CD4-positive, CD25-positive, alpha-beta regulatory T cell (primary cell): ENCODE measurements at regions not wholly inside any gene's neighbourhood (a gene's known extent, or its start where the extent isn't known, plus 50 kb on each side); places are given as distances from the start of the nearest gene placed in this dataset.

ENCODE experiments used
- ATAC-seq, 2 donors: fragments of 150-1000 bp; cut with Tn5 transposase; one replicate each; pipeline ENCODE4 v1.10.0; 2021; ENCODE audit warnings: low read depth in 2 of 2, moderate number of reproducible peaks in 2 of 2, moderate library complexity in 1 of 2
- DNase-seq, 3 donors: peaks; one replicate each; pipeline versions ENCODE4 v3.0.0 to v3.0.0-alpha.2; 2012 to 2022; ENCODE audit warnings: mixed read lengths in 1 of 3
- H3K27ac ChIP-seq: one replicate; pipeline ENCODE4 v1.7.0; 2013; ENCODE audit warnings: mild to moderate bottlenecking, low read length; ENCODE audit not compliant: insufficient read depth, poor library complexity, severe bottlenecking
- H3K27me3 ChIP-seq: one replicate; pipeline ENCODE4 v1.7.0; 2013; ENCODE audit warnings: low read length; ENCODE audit not compliant: control insufficient read depth, insufficient read depth
- H3K36me3 ChIP-seq: one replicate; pipeline ENCODE4 v1.7.0; 2013; ENCODE audit warnings: mild to moderate bottlenecking, low read length, moderate library complexity; ENCODE audit not compliant: control insufficient read depth, insufficient read depth
- H3K4me1 ChIP-seq: 2 replicates; pipeline ENCODE4 v1.7.0; 2013; ENCODE audit warnings: mild to moderate bottlenecking, low read length; ENCODE audit not compliant: insufficient read depth, control insufficient read depth, poor library complexity, severe bottlenecking
- H3K4me3 ChIP-seq: one replicate; pipeline ENCODE4 v1.7.0; 2013; ENCODE audit warnings: low read depth, mild to moderate bottlenecking, low read length, moderate library complexity
- H3K9me3 ChIP-seq, 2 experiments: 1 replicate in 1 of 2; 2 replicates in 1 of 2; pipeline ENCODE4 v1.7.0; 2013; ENCODE audit warnings: low read length in 2 of 2, mild to moderate bottlenecking in 1 of 2, moderate library complexity in 1 of 2; ENCODE audit not compliant: control insufficient read depth in 2 of 2
- H3K27ac Mint-ChIP-seq, 3 donors: one replicate each; pipeline ENCODE4 v1.8.0; 2020 to 2022; ENCODE audit warnings: mild to moderate bottlenecking in 3 of 3, mixed read lengths in 3 of 3, moderate library complexity in 2 of 3
- H3K27me3 Mint-ChIP-seq: one replicate; pipeline ENCODE4 v1.8.0; 2022; ENCODE audit warnings: mild to moderate bottlenecking, mixed read lengths
- H3K36me3 Mint-ChIP-seq: one replicate; pipeline ENCODE4 v1.8.0; 2020; ENCODE audit warnings: mixed read lengths
- H3K4me1 Mint-ChIP-seq, 4 donors: one replicate each; pipeline ENCODE4 v1.8.0; 2020 to 2022; ENCODE audit warnings: mixed read lengths in 4 of 4, mild to moderate bottlenecking in 1 of 4
- H3K4me3 Mint-ChIP-seq, 4 donors: one replicate each; pipeline ENCODE4 v1.8.0; 2020 to 2022; ENCODE audit warnings: mild to moderate bottlenecking in 4 of 4, mixed read lengths in 4 of 4, moderate library complexity in 3 of 4
- H3K9me3 Mint-ChIP-seq, 7 donors: one replicate each; pipeline ENCODE4 v1.8.0; 2020 to 2022; ENCODE audit warnings: mixed read lengths in 7 of 7, mild to moderate bottlenecking in 3 of 7, moderate library complexity in 2 of 7

DNA sequence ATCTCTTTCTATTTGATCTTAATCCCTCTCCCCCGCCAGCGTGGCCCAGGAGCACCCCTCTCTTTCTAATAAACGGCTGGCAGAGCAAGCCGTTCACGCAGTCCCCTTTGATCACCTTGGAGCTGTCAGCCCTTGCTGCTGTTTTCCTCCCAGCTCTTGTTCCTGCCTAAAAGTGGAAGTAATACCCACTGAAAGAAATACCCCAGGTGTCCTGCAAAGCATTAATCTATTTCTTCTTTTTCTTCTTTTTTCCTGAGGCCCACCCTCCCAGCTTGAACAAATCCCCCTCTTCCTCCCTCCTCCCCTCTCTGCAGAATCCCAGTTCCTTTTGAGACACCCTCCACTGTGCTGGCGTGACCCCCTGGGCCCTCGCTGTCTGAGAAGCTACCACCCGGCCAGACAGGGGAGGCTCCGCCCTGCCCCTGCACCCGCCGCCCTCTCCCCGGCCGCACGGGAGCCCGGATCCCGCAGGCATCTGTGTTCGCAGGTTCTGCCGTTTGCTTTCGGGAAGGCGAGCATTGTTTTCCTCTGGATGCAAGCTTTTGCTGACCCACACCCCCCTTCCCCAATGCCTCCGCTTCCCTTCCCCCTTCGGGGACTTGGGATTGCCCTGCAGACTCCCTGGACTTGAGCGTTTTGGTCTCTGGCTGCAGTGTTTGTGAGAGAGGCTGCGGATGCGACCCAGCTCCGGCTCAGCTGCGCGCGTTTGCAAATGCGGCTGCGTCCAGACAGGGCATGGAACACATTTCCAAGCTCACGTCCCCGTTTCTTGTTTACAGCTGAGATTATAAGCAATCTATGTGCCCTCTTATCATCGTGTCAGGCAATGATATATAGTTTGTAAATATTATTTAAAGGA, 631.5 kb downstream of the NYAP2 start:
- H3K4me3 ChIP-seq, result no peak overlapping the region
- peaks cover 0 to 5% (median 0%) of the 10 kb centered on the region in 7 donors for H3K9me3 Mint-ChIP-seq
- no peaks in the 10 kb centered on the region for H3K36me3 ChIP-seq
- H3K27ac Mint-ChIP-seq, result no peak overlapping the region
- H3K27me3 ChIP-seq, result no peaks in the 10 kb centered on the region
- H3K27ac ChIP-seq, result no peak overlapping the region
- no peaks in the 10 kb centered on the region for H3K4me1 ChIP-seq
- no peaks in the 10 kb centered on the region for H3K9me3 ChIP-seq
- ATAC-seq, result peak; percentile 30 to 37
- H3K4me1 Mint-ChIP-seq, result peaks cover 0 to 6% (median 2%) of the 10 kb centered on the region in 4 donors
- DNase-seq, result peak in 1 of 3 donors; percentile 4
- H3K36me3 Mint-ChIP-seq, result no peaks in the 10 kb centered on the region
- H3K27me3 Mint-ChIP-seq, result peaks cover 33% of the 10 kb centered on the region
- peak overlapping the region in 1 of 4 donors; percentile 30 for H3K4me3 Mint-ChIP-seq

DNA sequence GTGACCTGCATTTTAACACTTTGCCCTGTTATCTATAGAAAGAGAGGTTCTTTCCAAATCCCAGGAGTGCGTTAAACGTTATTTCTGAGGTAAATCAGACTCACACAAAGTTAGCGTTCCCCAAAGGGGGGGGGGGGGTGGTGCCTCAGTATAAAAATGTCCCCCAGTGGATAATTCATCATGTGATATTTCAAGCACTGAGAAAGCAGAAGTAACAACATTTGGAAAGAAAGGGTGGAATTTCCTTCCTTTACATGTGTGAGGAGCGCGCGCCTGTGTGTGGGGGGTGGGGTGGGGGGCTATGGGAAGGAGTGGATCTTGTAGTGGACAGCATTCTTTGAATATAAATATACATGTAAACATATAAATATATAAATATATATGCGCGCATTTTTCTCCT, 630.9 kb downstream of the NYAP2 start:
- H3K27me3 ChIP-seq, result no peaks in the 10 kb centered on the region
- no peak overlapping the region for H3K4me3 ChIP-seq
- no peaks in the 10 kb centered on the region for H3K36me3 ChIP-seq
- Mint-ChIP-seq H3K36me3 (no peaks in the 10 kb centered on the region), H3K9me3 (peaks cover 0 to 4% (median 0%) of the 10 kb centered on the region in 7 donors), H3K27ac (no peak overlapping the region), H3K4me3 (no peak overlapping the region), H3K4me1 (peaks cover 0 to 6% (median 2%) of the 10 kb centered on the region in 4 donors), H3K27me3 (peaks cover 33% of the 10 kb centered on the region)
- H3K4me1 ChIP-seq, result no peaks in the 10 kb centered on the region
- no peak for ATAC-seq
- DNase-seq, result no peak
- no peaks in the 10 kb centered on the region for H3K9me3 ChIP-seq
- H3K27ac ChIP-seq, result no peak overlapping the region

DNA sequence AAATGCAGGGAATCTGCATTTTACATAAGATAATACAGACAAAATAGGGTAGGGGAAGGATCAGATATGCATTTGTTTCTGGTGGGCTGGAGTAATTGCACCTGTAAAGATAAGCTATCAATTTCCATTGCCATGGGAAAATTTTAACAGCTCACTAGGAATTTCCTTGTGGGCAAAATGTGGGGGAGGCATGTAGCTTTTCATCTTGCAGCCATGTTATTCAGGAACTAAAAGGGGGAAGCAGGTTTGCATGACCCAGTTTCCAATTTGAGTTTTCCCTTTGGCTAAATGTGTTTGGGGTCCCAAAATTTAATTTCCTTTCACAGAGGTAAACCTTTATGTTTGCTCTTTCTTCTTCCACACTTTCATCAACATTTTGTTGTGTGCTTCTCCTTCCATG, 624.4 kb downstream of the NYAP2 start:
- H3K9me3 Mint-ChIP-seq, result peaks cover 0 to 8% (median 2%) of the 10 kb centered on the region in 7 donors
- H3K27me3 Mint-ChIP-seq, result peaks cover 5% of the 10 kb centered on the region
- no peaks in the 10 kb centered on the region for H3K9me3 ChIP-seq
- no peaks in the 10 kb centered on the region for H3K4me1 ChIP-seq
- H3K4me3 ChIP-seq, result no peak overlapping the region
- H3K4me1 Mint-ChIP-seq, result no peaks in the 10 kb centered on the region
- H3K36me3 Mint-ChIP-seq, result no peaks in the 10 kb centered on the region
- no peaks in the 10 kb centered on the region for H3K27me3 ChIP-seq
- H3K36me3 ChIP-seq, result no peaks in the 10 kb centered on the region
- DNase-seq (no peak), ATAC-seq (no peak)
- H3K4me3 Mint-ChIP-seq, result no peak overlapping the region
- no peak overlapping the region for H3K27ac ChIP-seq
- H3K27ac Mint-ChIP-seq, result no peak overlapping the region

DNA sequence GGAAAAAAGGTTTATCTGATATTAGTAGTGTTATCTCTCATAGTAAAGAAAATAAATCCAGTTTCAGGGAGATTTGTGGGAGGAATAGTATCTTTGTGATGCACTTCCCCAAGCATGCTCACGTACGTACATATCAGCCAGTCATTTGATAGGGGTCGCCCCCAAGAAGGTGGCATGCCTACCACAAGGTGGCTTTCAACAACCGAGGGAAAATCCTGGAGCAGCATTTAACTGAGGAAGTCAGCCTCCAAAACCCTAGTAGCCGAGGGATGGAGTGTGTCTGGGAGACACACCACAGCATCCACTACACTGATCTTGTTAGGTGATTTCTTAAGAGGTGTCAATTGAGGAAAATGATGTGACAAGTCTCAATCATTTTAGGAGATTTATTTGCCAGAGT, 623.9 kb downstream of the NYAP2 start:
- H3K27ac ChIP-seq, result no peak overlapping the region
- Mint-ChIP-seq H3K9me3 (peaks cover 0 to 8% (median 3%) of the 10 kb centered on the region in 7 donors), H3K4me1 (no peaks in the 10 kb centered on the region), H3K27ac (no peak overlapping the region), H3K27me3 (peaks cover 5% of the 10 kb centered on the region), H3K4me3 (no peak overlapping the region), H3K36me3 (no peaks in the 10 kb centered on the region)
- H3K27me3 ChIP-seq, result no peaks in the 10 kb centered on the region
- H3K36me3 ChIP-seq, result no peaks in the 10 kb centered on the region
- ATAC-seq (no peak), DNase-seq (no peak)
- no peaks in the 10 kb centered on the region for H3K4me1 ChIP-seq
- H3K9me3 ChIP-seq, result no peaks in the 10 kb centered on the region
- no peak overlapping the region for H3K4me3 ChIP-seq

DNA sequence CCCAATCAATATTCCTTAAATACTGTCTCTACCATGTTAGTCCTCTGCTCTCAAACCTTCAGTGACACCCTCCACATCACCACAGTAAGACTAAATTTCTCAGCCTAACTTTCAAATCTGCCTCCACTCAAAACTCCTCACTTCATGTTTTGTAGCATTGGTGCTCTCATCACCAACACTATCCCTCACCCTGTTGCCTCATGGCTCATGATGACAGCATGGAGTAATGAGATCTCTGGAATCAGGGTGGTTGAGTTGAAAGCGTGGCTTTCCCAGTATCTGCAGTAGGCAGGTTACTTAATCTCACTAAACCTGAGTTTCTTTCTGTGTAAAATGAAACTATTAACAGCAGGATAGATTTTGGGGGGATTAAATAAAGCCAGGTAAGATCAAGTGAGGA, 621.4 kb downstream of the NYAP2 start:
- H3K27me3 Mint-ChIP-seq, result no peaks in the 10 kb centered on the region

DNA sequence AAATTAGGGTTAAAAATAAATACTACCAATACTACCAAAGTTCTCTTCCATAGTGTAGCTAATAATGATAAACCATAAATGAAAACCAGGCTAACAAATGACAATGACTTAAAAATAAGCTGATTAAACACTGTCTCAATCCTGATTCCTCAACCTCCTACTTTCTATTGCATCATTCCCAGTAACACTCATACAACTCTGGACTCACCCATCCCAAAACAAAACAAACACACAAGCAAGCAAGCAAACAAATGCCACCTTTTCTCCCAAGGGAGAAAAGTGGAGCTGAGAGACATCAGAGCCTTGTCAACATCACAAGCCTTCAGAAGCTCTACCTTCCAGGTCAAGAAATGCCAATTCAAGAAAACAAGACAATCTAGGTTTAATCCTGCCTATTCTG, 620.7 kb downstream of the NYAP2 start:
- Mint-ChIP-seq H3K9me3 (peaks cover 0 to 8% (median 3%) of the 10 kb centered on the region in 7 donors), H3K36me3 (no peaks in the 10 kb centered on the region), H3K4me1 (no peaks in the 10 kb centered on the region), H3K27me3 (no peaks in the 10 kb centered on the region), H3K27ac (no peak overlapping the region), H3K4me3 (no peak overlapping the region)
- no peak overlapping the region for H3K27ac ChIP-seq
- no peaks in the 10 kb centered on the region for H3K9me3 ChIP-seq
- no peaks in the 10 kb centered on the region for H3K36me3 ChIP-seq
- ATAC-seq, result no peak
- no peak for DNase-seq
- no peaks in the 10 kb centered on the region for H3K4me1 ChIP-seq
- no peaks in the 10 kb centered on the region for H3K27me3 ChIP-seq
- H3K4me3 ChIP-seq, result no peak overlapping the region

More for the DNA sequence above, 621.4 kb downstream of the NYAP2 start:
- H3K4me1 ChIP-seq, result no peaks in the 10 kb centered on the region
- DNase-seq (no peak), ATAC-seq (no peak)
- Mint-ChIP-seq H3K4me1 (no peaks in the 10 kb centered on the region), H3K36me3 (no peaks in the 10 kb centered on the region), H3K9me3 (peaks cover 0 to 8% (median 3%) of the 10 kb centered on the region in 7 donors), H3K4me3 (no peak overlapping the region), H3K27ac (no peak overlapping the region)
- H3K27me3 ChIP-seq, result no peaks in the 10 kb centered on the region
- H3K9me3 ChIP-seq, result no peaks in the 10 kb centered on the region
- H3K4me3 ChIP-seq, result no peak overlapping the region
- no peak overlapping the region for H3K27ac ChIP-seq
- H3K36me3 ChIP-seq, result no peaks in the 10 kb centered on the region

DNA sequence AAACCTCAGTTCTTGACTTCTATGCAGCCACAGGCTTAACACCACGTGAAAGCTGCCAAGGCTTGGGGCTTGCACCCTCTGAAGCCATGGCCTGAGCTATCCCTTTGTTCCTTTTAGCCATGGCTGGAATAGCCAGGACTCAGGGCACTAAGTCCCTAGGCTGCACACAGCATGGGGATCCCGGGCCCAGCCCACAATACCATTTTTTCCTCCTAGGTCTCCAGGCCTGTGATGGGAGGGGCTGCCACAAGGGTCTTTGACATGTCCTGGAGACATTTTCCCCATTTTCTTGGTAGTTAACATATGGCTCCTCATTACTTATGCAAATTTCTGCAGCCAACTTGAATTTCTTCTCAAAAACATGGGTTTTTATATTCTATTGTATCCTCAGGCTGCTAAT, 619.1 kb downstream of the NYAP2 start:
- Mint-ChIP-seq H3K9me3 (peaks cover 0 to 5% (median 3%) of the 10 kb centered on the region in 7 donors), H3K27ac (no peak overlapping the region), H3K4me1 (no peaks in the 10 kb centered on the region), H3K36me3 (no peaks in the 10 kb centered on the region), H3K4me3 (no peak overlapping the region), H3K27me3 (no peaks in the 10 kb centered on the region)
- Histone ChIP-seq H3K4me1 (no peaks in the 10 kb centered on the region), H3K27me3 (no peaks in the 10 kb centered on the region), H3K9me3 (no peaks in the 10 kb centered on the region), H3K36me3 (no peaks in the 10 kb centered on the region), H3K4me3 (no peak overlapping the region), H3K27ac (no peak overlapping the region)
- ATAC-seq (no peak), DNase-seq (no peak)

DNA sequence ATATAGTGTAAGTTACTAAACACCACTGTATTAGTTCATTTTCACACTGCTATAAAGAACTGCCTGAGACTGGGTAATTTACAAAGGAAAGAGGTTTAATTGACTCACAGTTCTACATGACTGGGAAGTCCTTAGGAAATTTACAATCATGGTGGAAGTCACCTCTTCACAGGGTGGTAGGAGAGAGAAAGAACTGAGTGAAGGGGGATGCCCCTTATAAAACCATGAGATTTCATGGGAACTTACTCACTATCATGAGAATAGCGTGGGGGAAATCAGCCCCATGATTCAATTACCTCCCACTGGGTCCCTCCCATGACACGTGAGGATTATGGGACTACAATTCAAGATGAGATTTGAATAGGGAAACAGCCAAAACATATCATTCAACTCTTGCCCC, 618.0 kb downstream of the NYAP2 start:
- Histone ChIP-seq H3K9me3 (no peaks in the 10 kb centered on the region), H3K4me1 (no peaks in the 10 kb centered on the region), H3K4me3 (no peak overlapping the region), H3K27me3 (no peaks in the 10 kb centered on the region), H3K27ac (no peak overlapping the region), H3K36me3 (no peaks in the 10 kb centered on the region)
- H3K4me3 Mint-ChIP-seq, result no peak overlapping the region
- no peak overlapping the region for H3K27ac Mint-ChIP-seq
- H3K9me3 Mint-ChIP-seq, result peaks cover 0 to 5% (median 3%) of the 10 kb centered on the region in 7 donors
- no peaks in the 10 kb centered on the region for H3K27me3 Mint-ChIP-seq
- DNase-seq (no peak), ATAC-seq (no peak)
- no peaks in the 10 kb centered on the region for H3K36me3 Mint-ChIP-seq
- H3K4me1 Mint-ChIP-seq, result no peaks in the 10 kb centered on the region
